MG63 (cell line): ENCODE measurements at regions not wholly inside any gene's neighbourhood (a gene's known extent, or its start where the extent isn't known, plus 50 kb on each side); places are given as distances from the start of the nearest gene placed in this dataset.

Experiments
- DNase-seq: peaks from one replicate; pipeline ENCODE4 v3.0.0-alpha.2; 2020
- H3K27me3 ChIP-seq: fragments of 250-450 bp; sonication (Bioruptor Pico); 2 replicates; pipeline ENCODE4 v1.5.1; 2020; ENCODE audit warnings: mild to moderate bottlenecking, moderate library complexity
- H3K36me3 ChIP-seq: fragments of 250-450 bp; sonication (Bioruptor Pico); 2 replicates; pipeline ENCODE4 v1.5.1; 2020; ENCODE audit warnings: mild to moderate bottlenecking, moderate library complexity
- H3K4me3 ChIP-seq: fragments of 250-450 bp; sonication (Bioruptor Pico); 2 replicates; pipeline ENCODE4 v1.5.1; 2020; ENCODE audit warnings: mild to moderate bottlenecking, moderate library complexity
- H3K9me3 ChIP-seq: fragments of 250-450 bp; sonication (Bioruptor Pico); 2 replicates; pipeline ENCODE4 v1.5.1; 2020; ENCODE audit warnings: mild to moderate bottlenecking, moderate library complexity

- DNase-seq = no peak
- no peak overlapping the region for H3K4me3 ChIP-seq
- no peaks in the 10 kb centered on the region for H3K9me3 ChIP-seq
- H3K27me3 ChIP-seq = no peaks in the 10 kb centered on the region
- H3K36me3 ChIP-seq = no peaks in the 10 kb centered on the region
Observed at GRCh38 chr5:86337667-86338460, 279.9 kb upstream of the COX7C start.

DNA sequence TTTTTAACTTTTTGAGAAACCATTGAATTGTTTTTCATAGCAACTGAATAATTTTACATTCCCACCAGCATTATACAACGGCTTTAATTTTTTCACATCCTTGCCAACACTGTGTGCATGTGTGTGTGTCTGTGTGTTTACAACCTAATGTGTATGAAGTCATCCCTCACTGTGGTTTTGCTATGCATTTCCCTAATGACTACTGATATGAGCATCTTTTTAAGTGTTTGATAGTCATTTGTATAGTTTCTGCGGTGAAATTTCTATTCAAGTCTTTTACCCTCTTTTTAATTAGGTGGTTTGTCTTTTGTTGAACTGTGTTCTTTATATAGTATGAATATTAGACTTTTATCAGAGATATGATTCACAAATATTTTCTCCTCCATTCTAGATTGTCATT lies 263.1 kb upstream of the COX7C start:
- Histone ChIP-seq H3K36me3 (no peaks in the 10 kb centered on the region), H3K4me3 (no peak overlapping the region), H3K27me3 (peaks cover 3% of the 10 kb centered on the region; the same call in 1 of the 2 replicates), H3K9me3 (no peaks in the 10 kb centered on the region)
- no peak for DNase-seq

DNA sequence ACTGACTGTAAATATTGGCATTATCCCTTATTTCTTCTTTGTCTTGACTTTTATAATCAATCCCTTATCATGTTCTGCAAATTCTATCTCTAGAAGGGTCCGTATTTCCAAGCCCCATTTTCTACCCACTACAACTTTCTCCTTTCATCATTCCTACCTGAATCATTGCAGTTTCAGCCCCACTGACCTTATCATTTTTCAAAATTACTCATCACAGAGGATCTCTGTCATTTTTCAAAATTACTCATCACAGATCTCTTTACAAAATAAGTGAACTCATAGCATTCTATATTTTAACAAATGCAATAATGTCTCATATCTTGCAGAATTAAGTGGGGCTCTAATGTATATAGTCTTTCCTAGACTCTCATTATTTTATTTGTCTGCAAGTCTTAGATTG lies 256.9 kb upstream of the COX7C start:
- Histone ChIP-seq H3K27me3 (no peaks in the 10 kb centered on the region), H3K4me3 (no peak overlapping the region), H3K36me3 (no peaks in the 10 kb centered on the region), H3K9me3 (no peaks in the 10 kb centered on the region)
- DNase-seq = no peak

DNA sequence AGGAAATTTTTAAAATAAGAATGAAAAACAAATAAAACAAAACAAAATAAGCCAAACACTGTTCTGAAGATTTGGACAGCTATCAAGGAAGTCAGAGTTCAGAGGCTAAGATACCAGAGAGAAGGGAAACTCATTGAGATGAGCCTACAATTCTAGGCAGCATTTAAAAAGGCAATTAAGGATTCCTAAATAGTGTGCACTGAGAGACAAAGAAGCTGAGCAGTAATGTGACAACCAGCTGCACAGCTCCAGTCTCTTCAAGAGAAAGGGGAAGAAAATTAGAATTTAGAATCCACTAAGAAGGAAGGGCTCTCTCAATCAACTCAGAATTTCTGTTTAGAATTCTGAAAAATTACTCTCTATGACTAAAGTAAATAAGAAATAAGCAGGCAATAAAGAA lies 246.7 kb upstream of the COX7C start:
- no peaks in the 10 kb centered on the region for H3K9me3 ChIP-seq
- DNase-seq = no peak
- no peaks in the 10 kb centered on the region for H3K27me3 ChIP-seq
- H3K36me3 ChIP-seq = no peaks in the 10 kb centered on the region
- H3K4me3 ChIP-seq = no peak overlapping the region

DNA sequence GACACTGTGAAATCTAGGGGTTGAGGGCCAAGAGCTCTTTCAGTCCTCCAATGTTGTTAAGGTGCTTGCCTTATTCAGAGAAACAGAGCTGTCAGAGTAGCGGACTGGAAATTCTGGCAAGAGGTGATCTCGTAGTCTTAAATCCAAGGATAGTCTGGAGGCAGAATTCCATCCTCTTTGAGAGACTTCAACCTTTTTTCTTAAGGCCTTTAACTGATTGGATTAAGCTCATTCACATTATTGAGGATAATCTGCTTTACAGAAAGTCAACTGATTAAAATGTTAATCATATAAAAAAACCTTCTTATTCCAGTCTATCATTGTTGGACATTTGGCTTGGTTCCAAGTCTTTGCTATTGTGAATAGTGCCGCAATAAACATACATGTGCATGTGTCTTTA lies 243.1 kb upstream of the COX7C start:
- H3K9me3 ChIP-seq = no peaks in the 10 kb centered on the region
- DNase-seq = no peak
- no peak overlapping the region for H3K4me3 ChIP-seq
- H3K27me3 ChIP-seq = no peaks in the 10 kb centered on the region; the same call in 1 of the 2 replicates
- H3K36me3 ChIP-seq = no peaks in the 10 kb centered on the region

DNA sequence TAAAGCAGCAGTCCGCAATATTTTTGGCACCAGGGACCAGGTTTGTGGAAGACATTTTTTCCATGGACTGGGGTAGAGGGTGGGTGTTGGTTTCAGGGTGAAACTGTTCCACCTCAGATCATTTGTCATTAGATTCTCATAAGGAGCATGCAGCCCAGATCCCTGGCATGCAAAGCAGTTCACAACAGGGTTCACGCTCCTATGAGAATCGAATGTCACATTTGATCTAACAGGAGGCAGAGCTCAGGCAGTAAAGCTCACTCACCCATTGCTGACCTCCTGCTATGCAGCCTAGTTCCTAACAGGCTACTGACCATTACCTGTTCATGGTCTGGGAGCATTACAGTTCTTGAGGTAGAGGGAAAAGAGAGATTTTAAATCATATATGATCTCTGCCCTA lies 241.5 kb upstream of the COX7C start:
- Histone ChIP-seq H3K9me3 (no peaks in the 10 kb centered on the region), H3K4me3 (no peak overlapping the region), H3K36me3 (no peaks in the 10 kb centered on the region), H3K27me3 (no peaks in the 10 kb centered on the region; the same call in 1 of the 2 replicates)
- no peak for DNase-seq

DNA sequence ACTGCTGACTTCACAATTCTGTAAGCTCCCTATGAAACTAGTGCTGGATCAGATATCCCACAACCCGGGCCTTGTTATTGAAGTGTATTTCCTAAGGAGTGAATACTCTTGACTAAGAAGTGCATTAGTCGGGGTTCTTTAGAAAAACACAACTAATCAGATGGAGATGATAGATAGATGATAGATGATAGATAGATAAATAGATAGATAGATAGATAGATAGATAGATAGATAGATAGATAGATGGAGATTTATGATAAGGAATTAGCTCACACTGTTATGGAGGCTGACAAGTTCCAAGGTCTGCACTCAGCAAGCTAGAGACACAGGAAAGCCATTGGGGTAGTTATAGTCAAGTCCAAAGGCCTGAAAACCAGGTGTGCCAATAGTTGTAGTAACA lies 214.6 kb upstream of the COX7C start:
- Histone ChIP-seq H3K9me3 (no peaks in the 10 kb centered on the region), H3K27me3 (peaks cover 4% of the 10 kb centered on the region; the same call in 1 of the 2 replicates), H3K4me3 (no peak overlapping the region), H3K36me3 (no peaks in the 10 kb centered on the region)
- DNase-seq = no peak

GRCh38 chr5:86404256-86404655 lies 213.5 kb upstream of the COX7C start:
- no peak for DNase-seq
- Histone ChIP-seq H3K4me3 (no peak overlapping the region), H3K27me3 (peaks cover 3% of the 10 kb centered on the region; the same call in 1 of the 2 replicates), H3K9me3 (no peaks in the 10 kb centered on the region), H3K36me3 (no peaks in the 10 kb centered on the region)

GRCh38 chr5:86407711-86408110 lies 210.0 kb upstream of the COX7C start:
- H3K4me3 ChIP-seq = no peak overlapping the region
- H3K9me3 ChIP-seq = no peaks in the 10 kb centered on the region
- H3K27me3 ChIP-seq = no peaks in the 10 kb centered on the region
- DNase-seq = no peak
- no peaks in the 10 kb centered on the region for H3K36me3 ChIP-seq

- no peak overlapping the region for H3K4me3 ChIP-seq
Observed at GRCh38 chr5:86411596-86411995, 206.1 kb upstream of the COX7C start.

DNA sequence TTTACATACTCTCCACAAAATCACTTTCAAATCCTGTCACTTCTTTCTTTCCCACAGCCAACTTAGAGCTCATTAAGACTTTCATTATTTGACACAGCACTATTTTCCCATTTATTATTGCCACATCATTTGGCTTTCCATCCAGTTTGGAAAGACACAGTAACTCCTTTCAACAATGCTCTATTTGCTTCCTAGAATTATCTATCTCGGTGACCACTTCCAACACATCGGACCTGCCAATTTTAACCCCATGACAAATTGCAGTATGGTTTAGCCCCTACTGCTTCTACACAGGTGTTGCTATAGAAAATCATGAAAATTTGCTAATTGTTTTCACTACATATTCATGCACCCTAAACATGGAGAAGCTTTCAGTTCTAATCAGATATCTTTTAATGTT lies 190.6 kb upstream of the COX7C start:
- no peaks in the 10 kb centered on the region for H3K36me3 ChIP-seq

More at GRCh38 chr5:86411596-86411995, 206.1 kb upstream of the COX7C start:
- no peaks in the 10 kb centered on the region for H3K36me3 ChIP-seq
- H3K9me3 ChIP-seq = no peaks in the 10 kb centered on the region
- no peaks in the 10 kb centered on the region for H3K27me3 ChIP-seq
- no peak for DNase-seq

GRCh38 chr5:86439593-86440110 lies 178.1 kb upstream of the COX7C start:
- Histone ChIP-seq H3K27me3 (0 out of 2 replicates have a peak, but pooled peaks cover 2% of the 10 kb centered on the region), H3K36me3 (no peaks in the 10 kb centered on the region), H3K9me3 (no peaks in the 10 kb centered on the region), H3K4me3 (no peak overlapping the region)
- DNase-seq = no peak

More for the DNA sequence above, 190.6 kb upstream of the COX7C start:
- no peak for DNase-seq
- H3K9me3 ChIP-seq = no peaks in the 10 kb centered on the region
- 0 out of 2 replicates have a peak, but pooled peaks cover 3% of the 10 kb centered on the region for H3K27me3 ChIP-seq
- no peak overlapping the region for H3K4me3 ChIP-seq

DNA sequence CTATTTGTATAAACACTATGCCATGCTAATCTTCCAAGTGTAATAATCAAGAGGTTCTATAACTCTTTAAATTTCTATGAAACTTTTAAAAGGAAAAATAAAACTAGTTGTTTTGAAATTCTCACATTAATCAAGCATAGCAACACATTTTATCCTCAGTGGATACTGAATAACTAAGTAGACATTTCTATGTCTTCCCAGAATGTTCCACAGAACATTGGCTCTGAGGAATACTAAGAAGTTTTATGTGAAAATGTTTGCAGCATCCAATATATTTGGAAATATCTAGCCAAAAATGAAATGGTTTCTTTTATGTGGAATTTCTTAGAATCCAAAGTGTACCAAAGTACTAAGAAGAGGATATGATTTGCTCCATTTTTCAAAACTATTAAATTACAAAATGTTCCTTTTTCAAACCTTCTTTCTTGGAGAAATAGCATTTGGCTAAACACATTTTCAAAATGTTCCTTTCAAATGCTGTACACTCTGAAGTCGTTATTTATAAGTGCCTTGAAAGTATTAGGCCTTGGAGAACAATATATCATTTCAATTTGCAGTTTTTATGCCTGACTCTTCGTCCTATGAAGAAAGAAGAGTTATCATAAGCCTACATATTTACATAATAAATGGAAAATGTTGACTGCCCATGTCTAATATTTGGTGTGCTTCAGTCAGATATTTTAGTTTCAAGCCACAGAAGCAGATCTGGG lies 175.6 kb upstream of the COX7C start:
- Histone ChIP-seq H3K36me3 (no peaks in the 10 kb centered on the region), H3K27me3 (0 out of 2 replicates have a peak, but pooled peaks cover 2% of the 10 kb centered on the region), H3K9me3 (no peaks in the 10 kb centered on the region), H3K4me3 (no peak overlapping the region)
- no peak for DNase-seq

DNA sequence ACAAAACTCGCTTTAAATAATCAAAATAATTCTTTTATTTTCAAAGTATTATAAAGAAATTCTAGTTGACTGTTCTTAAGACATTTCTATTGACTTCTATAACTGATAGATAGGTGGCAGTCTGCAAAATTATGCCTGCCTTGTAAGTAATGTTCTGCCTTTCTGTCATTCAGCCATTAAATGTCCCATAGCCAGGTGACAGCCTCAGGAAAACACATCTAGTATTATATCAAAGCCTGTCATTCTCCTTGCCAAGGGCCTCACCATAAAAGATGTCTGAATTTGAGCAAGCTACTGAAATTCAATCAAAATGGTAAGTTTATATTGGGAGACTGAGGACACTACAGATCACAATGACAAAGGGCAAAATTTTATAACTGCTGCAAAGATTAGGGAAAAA lies 170.4 kb upstream of the COX7C start:
- Histone ChIP-seq H3K36me3 (no peaks in the 10 kb centered on the region), H3K27me3 (peaks cover 2% of the 10 kb centered on the region; the same call in 1 of the 2 replicates), H3K4me3 (no peak overlapping the region), H3K9me3 (no peaks in the 10 kb centered on the region)
- no peak for DNase-seq

DNA sequence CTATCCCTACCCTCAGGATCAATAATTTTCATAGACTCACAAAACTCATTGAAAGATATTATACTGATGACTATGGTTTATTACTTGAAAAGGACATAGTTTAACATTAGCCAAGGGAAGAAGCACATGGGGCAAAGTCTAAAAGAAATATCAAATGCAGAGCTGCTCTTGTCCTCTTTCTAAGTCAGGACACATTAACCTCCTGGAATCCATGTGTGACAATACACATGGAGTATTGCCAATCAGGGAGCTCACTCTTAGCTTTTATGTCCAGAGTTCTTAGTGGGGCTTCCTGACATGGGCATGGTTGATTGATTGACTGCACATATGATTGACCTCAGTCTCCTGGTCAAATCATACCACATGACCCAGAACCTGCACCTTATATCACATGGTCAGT lies 165.5 kb upstream of the COX7C start:
- no peak for DNase-seq

GRCh38 chr5:86460519-86460918 lies 157.2 kb upstream of the COX7C start:
- H3K4me3 ChIP-seq = no peak overlapping the region
- H3K27me3 ChIP-seq = no peaks in the 10 kb centered on the region
- DNase-seq = no peak
- no peaks in the 10 kb centered on the region for H3K36me3 ChIP-seq
- H3K9me3 ChIP-seq = peaks cover 10% of the 10 kb centered on the region

More for the DNA sequence above, 165.5 kb upstream of the COX7C start:
- H3K4me3 ChIP-seq = no peak overlapping the region
- no peaks in the 10 kb centered on the region for H3K36me3 ChIP-seq
- no peaks in the 10 kb centered on the region for H3K9me3 ChIP-seq
- no peaks in the 10 kb centered on the region; the same call in 1 of the 2 replicates for H3K27me3 ChIP-seq

DNA sequence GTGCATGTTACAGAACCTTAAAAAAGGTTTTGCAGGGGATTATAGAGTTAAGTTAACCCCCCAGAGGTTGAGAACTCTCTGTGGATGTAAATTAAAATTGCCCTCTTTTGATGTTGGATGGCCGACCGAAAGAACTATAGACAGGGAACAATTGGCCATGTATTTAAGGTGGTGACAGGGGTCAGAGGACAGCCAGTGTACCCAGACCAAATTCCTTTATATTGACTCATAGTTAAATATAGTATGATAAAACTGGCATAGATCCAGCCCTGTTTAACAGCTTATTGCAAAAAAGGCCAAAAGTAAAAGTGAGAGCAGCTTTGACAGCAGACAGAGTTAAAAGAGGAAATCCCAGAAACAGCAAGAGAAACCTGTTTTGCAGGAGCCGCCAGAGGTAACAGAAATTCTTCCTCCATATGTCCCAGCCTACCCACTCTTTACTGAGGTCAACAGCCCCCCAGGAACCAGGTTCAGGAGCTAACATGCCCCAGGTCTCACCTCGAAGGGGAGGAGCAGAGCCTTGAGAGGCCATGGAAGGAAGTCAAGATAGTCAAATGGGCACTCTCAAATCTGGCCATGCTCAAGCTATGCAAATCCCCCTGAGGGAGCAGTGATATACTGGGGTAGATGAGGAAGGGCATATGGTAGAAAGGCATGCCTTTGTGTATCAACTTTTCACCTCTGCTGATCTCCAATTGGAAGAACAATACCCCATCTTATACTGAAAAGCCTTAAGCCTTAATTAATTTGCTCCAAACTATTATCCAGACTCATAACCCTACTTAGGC lies 156.4 kb upstream of the COX7C start:
- Histone ChIP-seq H3K4me3 (no peak overlapping the region), H3K27me3 (no peaks in the 10 kb centered on the region), H3K9me3 (peaks cover 15% of the 10 kb centered on the region), H3K36me3 (no peaks in the 10 kb centered on the region)
- DNase-seq = no peak
